GM21447 (cell line): ENCODE measurements at regions not wholly inside any gene's neighbourhood (a gene's known extent, or its start where the extent isn't known, plus 50 kb on each side); places are given as distances from the start of the nearest gene placed in this dataset.
"Not testable (repeated sequence)": the region's sequence is repeated elsewhere in the genome, so short reads cannot be mapped to it uniquely, and the experiment has no call there.

Experiments
- ATAC-seq: cut with Tn5 transposase; IDR thresholded peaks from one replicate; pipeline ENCODE4 v1.9.1; 2021; ENCODE audit not compliant: unreplicated experiment

- no peak for ATAC-seq
These were observed 110.6 kb upstream of the MEF2A start for GRCh38 chr15:99454941-99455788.

GRCh38 chr15:99455789-99456160 is 110.0 kb upstream of the MEF2A start:
- ATAC-seq: no peak

- no peak for ATAC-seq
These were observed 101.6 kb upstream of the MEF2A start for GRCh38 chr15:99464137-99464536.

- ATAC-seq: no peak
These were observed 99.0 kb upstream of the MEF2A start for GRCh38 chr15:99466701-99467337.

GRCh38 chr15:99467338-99467720 is 98.5 kb upstream of the MEF2A start:
- no peak for ATAC-seq

- ATAC-seq: no peak
These were observed 97.8 kb upstream of the MEF2A start for GRCh38 chr15:99467853-99468464.

- ATAC-seq: not testable (repeated sequence)
These were observed 95.6 kb upstream of the MEF2A start for GRCh38 chr15:99470204-99470603.

- ATAC-seq: no peak
These were observed 93.2 kb upstream of the MEF2A start for GRCh38 chr15:99472416-99473145.

GRCh38 chr15:99473981-99474906 is 91.5 kb upstream of the MEF2A start:
- no peak for ATAC-seq

- no peak for ATAC-seq
These were observed 90.7 kb upstream of the MEF2A start for GRCh38 chr15:99474909-99475753.

- no peak for ATAC-seq
These were observed 89.9 kb upstream of the MEF2A start for GRCh38 chr15:99475754-99476412.

- peak; percentile 62 for ATAC-seq
These were observed 89.2 kb upstream of the MEF2A start for GRCh38 chr15:99476413-99477222.

GRCh38 chr15:99477791-99478471 is 87.9 kb upstream of the MEF2A start:
- ATAC-seq: no peak

- ATAC-seq: no peak
These were observed 86.8 kb upstream of the MEF2A start for GRCh38 chr15:99478977-99479376.

GRCh38 chr15:99480016-99480810 is 85.6 kb upstream of the MEF2A start:
- no peak for ATAC-seq

GRCh38 chr15:99481113-99481950 is 84.5 kb upstream of the MEF2A start:
- ATAC-seq: no peak
